Ishikawa (cell line): ENCODE measurements at regions not wholly inside any gene's neighbourhood (a gene's known extent, or its start where the extent isn't known, plus 50 kb on each side); places are given as distances from the start of the nearest gene placed in this dataset.

Experiments used
- CEBPB ChIP-seq: IDR thresholded peaks from 2 replicates; pipeline ENCODE4 v1.6.1; 2012
- CREB1 ChIP-seq: IDR thresholded peaks from 2 replicates; pipeline ENCODE4 v1.6.1; 2012; ENCODE audit warnings: low read depth
- EGR1 ChIP-seq: IDR thresholded peaks from 2 replicates; pipeline ENCODE4 v1.6.1; 2012
- EP300 ChIP-seq: IDR thresholded peaks from 2 replicates; pipeline ENCODE4 v1.6.1; 2012; ENCODE audit warnings: borderline replicate concordance
- FOXM1 ChIP-seq: IDR thresholded peaks from 2 replicates; pipeline ENCODE4 v1.6.1; 2012; ENCODE audit warnings: low read depth, borderline replicate concordance
- NFIC ChIP-seq: IDR thresholded peaks from 2 replicates; pipeline ENCODE4 v1.6.1; 2012
- RAD21 ChIP-seq: IDR thresholded peaks from 2 replicates; pipeline ENCODE4 v1.6.1; 2012; ENCODE audit warnings: low read depth
- TAF1 ChIP-seq: IDR thresholded peaks from 2 replicates; pipeline ENCODE4 v1.6.1; 2012; ENCODE audit warnings: low read depth, mild to moderate bottlenecking
- TCF12 ChIP-seq: IDR thresholded peaks from 2 replicates; pipeline ENCODE4 v1.6.1; 2012; ENCODE audit warnings: low read depth
- TEAD4 ChIP-seq: IDR thresholded peaks from 2 replicates; pipeline ENCODE4 v1.6.1; 2012
- YY1 ChIP-seq: IDR thresholded peaks from 2 replicates; pipeline ENCODE4 v1.6.1; 2012; ENCODE audit warnings: low read depth
- ZBTB7A ChIP-seq: IDR thresholded peaks from 2 replicates; pipeline ENCODE4 v1.6.1; 2012; ENCODE audit warnings: low read depth
- TF ChIP-seq, protein P1 (sequence below): IDR thresholded peaks from 2 replicates; pipeline ENCODE4 v1.6.1; 2012; ENCODE audit warnings: low read depth, mild to moderate bottlenecking
- TF ChIP-seq, protein P2 (sequence below): IDR thresholded peaks from 2 replicates; pipeline ENCODE4 v1.6.1; 2012
- TF ChIP-seq, protein P3 (sequence below): IDR thresholded peaks from 2 replicates; pipeline ENCODE4 v1.6.1; 2012

DNA sequence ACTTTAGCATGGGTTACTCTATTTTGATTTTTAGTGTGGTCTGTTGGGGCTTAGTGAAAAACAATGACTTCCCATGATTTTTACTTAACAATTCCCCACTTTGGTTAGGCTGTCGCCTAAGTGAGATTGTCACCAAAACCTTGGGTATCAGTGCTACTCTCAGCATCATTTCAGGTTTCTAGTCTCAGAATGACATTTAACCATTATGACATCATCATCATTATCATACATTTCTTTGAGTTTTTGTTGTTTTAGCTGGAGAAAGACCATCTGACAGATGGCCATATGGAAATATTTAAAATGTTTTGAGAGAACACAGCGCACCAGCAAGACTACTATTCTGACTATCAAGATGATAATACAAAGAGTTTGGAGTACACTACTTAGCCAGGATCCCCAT, 551.0 kb upstream of the PTPRD start:
- TF ChIP-seq, protein P1, sequence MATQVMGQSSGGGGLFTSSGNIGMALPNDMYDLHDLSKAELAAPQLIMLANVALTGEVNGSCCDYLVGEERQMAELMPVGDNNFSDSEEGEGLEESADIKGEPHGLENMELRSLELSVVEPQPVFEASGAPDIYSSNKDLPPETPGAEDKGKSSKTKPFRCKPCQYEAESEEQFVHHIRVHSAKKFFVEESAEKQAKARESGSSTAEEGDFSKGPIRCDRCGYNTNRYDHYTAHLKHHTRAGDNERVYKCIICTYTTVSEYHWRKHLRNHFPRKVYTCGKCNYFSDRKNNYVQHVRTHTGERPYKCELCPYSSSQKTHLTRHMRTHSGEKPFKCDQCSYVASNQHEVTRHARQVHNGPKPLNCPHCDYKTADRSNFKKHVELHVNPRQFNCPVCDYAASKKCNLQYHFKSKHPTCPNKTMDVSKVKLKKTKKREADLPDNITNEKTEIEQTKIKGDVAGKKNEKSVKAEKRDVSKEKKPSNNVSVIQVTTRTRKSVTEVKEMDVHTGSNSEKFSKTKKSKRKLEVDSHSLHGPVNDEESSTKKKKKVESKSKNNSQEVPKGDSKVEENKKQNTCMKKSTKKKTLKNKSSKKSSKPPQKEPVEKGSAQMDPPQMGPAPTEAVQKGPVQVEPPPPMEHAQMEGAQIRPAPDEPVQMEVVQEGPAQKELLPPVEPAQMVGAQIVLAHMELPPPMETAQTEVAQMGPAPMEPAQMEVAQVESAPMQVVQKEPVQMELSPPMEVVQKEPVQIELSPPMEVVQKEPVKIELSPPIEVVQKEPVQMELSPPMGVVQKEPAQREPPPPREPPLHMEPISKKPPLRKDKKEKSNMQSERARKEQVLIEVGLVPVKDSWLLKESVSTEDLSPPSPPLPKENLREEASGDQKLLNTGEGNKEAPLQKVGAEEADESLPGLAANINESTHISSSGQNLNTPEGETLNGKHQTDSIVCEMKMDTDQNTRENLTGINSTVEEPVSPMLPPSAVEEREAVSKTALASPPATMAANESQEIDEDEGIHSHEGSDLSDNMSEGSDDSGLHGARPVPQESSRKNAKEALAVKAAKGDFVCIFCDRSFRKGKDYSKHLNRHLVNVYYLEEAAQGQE = no peak
- TF ChIP-seq FOXM1 (no peak), TCF12 (no peak), ZBTB7A (no peak), EGR1 (no peak), TAF1 (no peak), TEAD4 (no peak), YY1 (no peak), NFIC (no peak), RAD21 (no peak), CEBPB (no peak), CREB1 (no peak)
- TF ChIP-seq, protein P2, sequence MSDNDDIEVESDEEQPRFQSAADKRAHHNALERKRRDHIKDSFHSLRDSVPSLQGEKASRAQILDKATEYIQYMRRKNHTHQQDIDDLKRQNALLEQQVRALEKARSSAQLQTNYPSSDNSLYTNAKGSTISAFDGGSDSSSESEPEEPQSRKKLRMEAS = no peak
- TF ChIP-seq, protein P3, sequence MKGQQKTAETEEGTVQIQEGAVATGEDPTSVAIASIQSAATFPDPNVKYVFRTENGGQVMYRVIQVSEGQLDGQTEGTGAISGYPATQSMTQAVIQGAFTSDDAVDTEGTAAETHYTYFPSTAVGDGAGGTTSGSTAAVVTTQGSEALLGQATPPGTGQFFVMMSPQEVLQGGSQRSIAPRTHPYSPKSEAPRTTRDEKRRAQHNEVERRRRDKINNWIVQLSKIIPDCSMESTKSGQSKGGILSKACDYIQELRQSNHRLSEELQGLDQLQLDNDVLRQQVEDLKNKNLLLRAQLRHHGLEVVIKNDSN = no peak

DNA sequence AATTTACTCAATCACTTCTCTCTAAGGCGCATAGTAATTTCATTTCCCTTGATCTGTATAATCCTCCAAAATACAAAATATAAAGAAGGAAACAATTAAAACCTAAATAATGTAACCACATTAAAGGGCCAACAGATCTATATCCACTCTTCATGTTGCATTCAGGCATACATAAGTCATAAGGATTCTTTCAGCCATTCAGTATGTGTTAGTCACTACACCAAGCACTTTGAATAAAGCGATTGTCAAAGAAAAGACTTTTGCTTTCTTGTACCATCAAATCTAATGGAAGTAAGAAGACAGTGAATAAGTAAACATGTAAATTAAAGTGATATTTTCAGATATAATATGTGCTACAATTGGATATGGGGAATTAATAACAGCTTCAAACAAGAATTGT, 569.2 kb upstream of the PTPRD start:
- TF ChIP-seq, protein P2 = no peak
- TF ChIP-seq NFIC (no peak), TCF12 (no peak), CEBPB (no peak), CREB1 (no peak), YY1 (no peak), ZBTB7A (no peak), EGR1 (no peak), EP300 (no peak), TEAD4 (no peak), TAF1 (no peak), FOXM1 (no peak)
- TF ChIP-seq, protein P3 = no peak

DNA sequence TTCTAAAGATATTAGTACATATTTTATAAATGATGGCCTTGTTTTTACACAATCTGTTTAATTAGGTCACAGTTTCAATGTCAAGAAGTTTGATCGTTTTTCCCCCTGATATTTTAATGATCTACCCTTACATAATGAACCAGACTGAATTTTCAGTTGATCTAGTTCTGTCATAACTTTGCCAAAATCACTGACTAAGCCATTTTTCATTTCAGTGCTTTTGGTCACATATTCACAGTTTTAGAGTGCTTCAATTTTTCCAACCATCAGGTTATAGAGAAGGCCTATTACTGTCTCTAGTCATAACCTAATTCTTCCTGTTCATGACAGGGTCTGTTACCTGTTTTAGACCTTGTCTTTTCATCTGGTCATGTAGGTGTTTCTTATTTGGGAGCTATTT, 577.9 kb upstream of the PTPRD start:
- TF ChIP-seq NFIC (no peak), RAD21 (no peak), TEAD4 (no peak), ZBTB7A (no peak), YY1 (no peak), TAF1 (no peak), FOXM1 (no peak), EP300 (no peak), CEBPB (no peak), EGR1 (no peak), CREB1 (no peak), TCF12 (no peak)
- TF ChIP-seq, protein P3 = no peak
- TF ChIP-seq, protein P2 = no peak
- TF ChIP-seq, protein P1 = no peak

DNA sequence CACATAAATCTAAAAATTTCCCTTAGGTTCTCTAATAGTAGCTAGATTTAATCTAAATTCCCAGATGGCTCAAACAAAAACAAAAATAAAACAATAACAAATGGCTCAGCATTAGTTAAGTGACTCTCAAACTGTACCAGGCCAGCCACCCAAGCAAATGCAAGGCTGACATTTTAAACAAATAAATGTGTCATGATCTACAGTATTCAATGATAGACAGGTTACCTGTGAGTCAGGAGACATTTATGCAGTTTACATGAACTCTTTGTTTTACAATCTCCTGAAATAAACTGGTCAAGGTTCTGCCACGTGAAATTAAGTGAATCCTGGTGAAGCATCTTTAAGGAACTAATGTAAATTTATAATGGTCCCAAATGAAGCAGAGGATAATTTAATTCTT, 580.2 kb upstream of the PTPRD start:
- TF ChIP-seq EGR1 = no peak
- TF ChIP-seq CREB1 = no peak
- no peak for TF ChIP-seq CEBPB
- no peak for TF ChIP-seq TCF12
- no peak for TF ChIP-seq TEAD4
- TF ChIP-seq, protein P3 = no peak
- no peak for TF ChIP-seq ZBTB7A
- no peak for TF ChIP-seq NFIC
- TF ChIP-seq FOXM1 = no peak
- TF ChIP-seq RAD21 = no peak
- TF ChIP-seq, protein P1 = no peak
- no peak for TF ChIP-seq YY1
- TF ChIP-seq EP300 = no peak
